Smooth muscle cell (in vitro differentiated cells): ENCODE measurements at regions not wholly inside any gene's neighbourhood (a gene's known extent, or its start where the extent isn't known, plus 50 kb on each side); places are given as distances from the start of the nearest gene placed in this dataset.

Source experiments
- DNase-seq: peaks from one replicate; lab custom pipeline; 2025; ENCODE audit not compliant: unreplicated experiment; lab: John Stamatoyannopoulos, UW
- H2AFZ ChIP-seq: fragments of 200-600 bp; sonication (generic); 2 replicates; pipeline ENCODE4 v1.6.0; 2016; ENCODE audit warnings: antibody characterized with exemption, low read depth, mild to moderate bottlenecking
- H3F3A ChIP-seq: fragments of 200-600 bp; sonication (generic); 2 replicates; pipeline ENCODE4 v1.6.0; 2017; ENCODE audit warnings: antibody characterized with exemption, low read depth
- H3K27ac ChIP-seq: fragments of 200-600 bp; sonication (generic); 2 replicates; pipeline ENCODE4 v1.5.1; 2016; ENCODE audit warnings: low read depth, mild to moderate bottlenecking
- H3K27me3 ChIP-seq: fragments of 200-600 bp; sonication (generic); 2 replicates; pipeline ENCODE4 v1.6.1; 2016; ENCODE audit warnings: low read depth, mild to moderate bottlenecking
- H3K36me3 ChIP-seq: fragments of 200-600 bp; sonication (generic); 2 replicates; pipeline ENCODE4 v1.5.1; 2016; ENCODE audit warnings: low read depth
- H3K4me1 ChIP-seq: fragments of 200-600 bp; sonication (generic); 2 replicates; pipeline ENCODE4 v1.5.1; 2016; ENCODE audit warnings: low read depth
- H3K4me2 ChIP-seq: fragments of 200-600 bp; sonication (generic); 2 replicates; pipeline ENCODE4 v1.6.0; 2016; ENCODE audit warnings: mild to moderate bottlenecking
- H3K4me3 ChIP-seq: fragments of 200-600 bp; sonication (generic); 2 replicates; pipeline ENCODE4 v1.5.1; 2016; ENCODE audit warnings: mild to moderate bottlenecking
- H3K79me2 ChIP-seq: fragments of 200-600 bp; sonication (generic); 2 replicates; pipeline ENCODE4 v1.6.0; 2016; ENCODE audit warnings: low read depth, mild to moderate bottlenecking
- H3K9ac ChIP-seq: fragments of 200-600 bp; sonication (generic); 2 replicates; pipeline ENCODE4 v1.6.0; 2016; ENCODE audit warnings: low read depth
- H3K9me3 ChIP-seq: fragments of 200-600 bp; sonication (generic); replicated peaks from 2 replicates; pipeline ENCODE4 v1.5.1; 2016; ENCODE audit warnings: low read depth
- H4K20me1 ChIP-seq: fragments of 200-600 bp; sonication (generic); 2 replicates; pipeline ENCODE4 v1.6.0; 2016; ENCODE audit warnings: low read depth
- CTCF ChIP-seq: fragments of 200-600 bp; sonication (generic); IDR thresholded peaks from 2 replicates; pipeline ENCODE4 v1.5.1; 2017; ENCODE audit warnings: borderline replicate concordance, mild to moderate bottlenecking, antibody characterized with exemption; ENCODE audit not compliant: insufficient read depth, poor library complexity, severe bottlenecking
- WGBS: methylation state at CpG from one replicate; pipeline ENCODE4 v1.1.7; 2016; ENCODE audit warnings: low lambda C conversion rate; 5-methylcytosine and 5-hydroxymethylcytosine counted together

- no peak for DNase-seq
- Histone ChIP-seq H3K27me3 (no peaks in the 10 kb centered on the region), H3K36me3 (no peaks in the 10 kb centered on the region), H3K4me1 (no peaks in the 10 kb centered on the region), H4K20me1 (no peaks in the 10 kb centered on the region), H2AFZ (no peak overlapping the region), H3K9me3 (no peaks in the 10 kb centered on the region), H3K9ac (no peak overlapping the region), H3F3A (no peaks in the 10 kb centered on the region), H3K79me2 (no peaks in the 10 kb centered on the region), H3K4me3 (no peak overlapping the region), H3K27ac (no peak overlapping the region), H3K4me2 (no peak overlapping the region)
- no peak for TF ChIP-seq CTCF
These were observed 740.4 kb upstream of the RIOK2 start for GRCh38 chr5:97923496-97923895.

- no peak overlapping the region for H3K4me3 ChIP-seq
- H3K36me3 ChIP-seq: no peaks in the 10 kb centered on the region
- no peak overlapping the region for H3K27ac ChIP-seq
- 89% methylated on average over 1 of the region's 1 CpG for WGBS
- H3K4me1 ChIP-seq: no peaks in the 10 kb centered on the region
- H3K9ac ChIP-seq: no peak overlapping the region
- no peak overlapping the region for H3K4me2 ChIP-seq
- no peaks in the 10 kb centered on the region for H3K79me2 ChIP-seq
- no peaks in the 10 kb centered on the region for H4K20me1 ChIP-seq
- H3K27me3 ChIP-seq: no peaks in the 10 kb centered on the region
- TF ChIP-seq CTCF: no peak
- DNase-seq: no peak
- no peaks in the 10 kb centered on the region for H3K9me3 ChIP-seq
- H3F3A ChIP-seq: no peaks in the 10 kb centered on the region
- no peak overlapping the region for H2AFZ ChIP-seq
These were observed 741.0 kb upstream of the RIOK2 start for GRCh38 chr5:97923997-97924396.

- no peaks in the 10 kb centered on the region for H3K9me3 ChIP-seq
- H3F3A ChIP-seq: no peaks in the 10 kb centered on the region
- H3K4me2 ChIP-seq: no peak overlapping the region
- no peak overlapping the region for H3K9ac ChIP-seq
- H3K27me3 ChIP-seq: no peaks in the 10 kb centered on the region
- no peaks in the 10 kb centered on the region for H3K36me3 ChIP-seq
- no peak overlapping the region for H2AFZ ChIP-seq
- DNase-seq: no peak
- 83% methylated on average over 1 of the region's 1 CpG for WGBS
- TF ChIP-seq CTCF: no peak
- H3K4me1 ChIP-seq: no peaks in the 10 kb centered on the region
- H3K79me2 ChIP-seq: no peaks in the 10 kb centered on the region
- H3K4me3 ChIP-seq: no peak overlapping the region
- no peak overlapping the region for H3K27ac ChIP-seq
- no peaks in the 10 kb centered on the region for H4K20me1 ChIP-seq
These were observed 746.3 kb upstream of the RIOK2 start for GRCh38 chr5:97929383-97929782.

- DNase-seq: no peak
- Histone ChIP-seq H3K79me2 (no peaks in the 10 kb centered on the region), H3K9me3 (no peaks in the 10 kb centered on the region), H3K4me2 (no peak overlapping the region), H3K36me3 (no peaks in the 10 kb centered on the region), H4K20me1 (no peaks in the 10 kb centered on the region), H3K27ac (no peak overlapping the region), H3K4me3 (no peak overlapping the region), H3K9ac (no peak overlapping the region), H2AFZ (no peak overlapping the region), H3F3A (no peaks in the 10 kb centered on the region), H3K27me3 (no peaks in the 10 kb centered on the region), H3K4me1 (no peaks in the 10 kb centered on the region)
- no peak for TF ChIP-seq CTCF
These were observed 748.8 kb upstream of the RIOK2 start for GRCh38 chr5:97931829-97932228.
